KMS-11 (cell line): ENCODE measurements at regions not wholly inside any gene's neighbourhood (a gene's known extent, or its start where the extent isn't known, plus 50 kb on each side); places are given as distances from the start of the nearest gene placed in this dataset.

Source experiments
- H2AFZ ChIP-seq: fragments of 200-600 bp; sonication (generic); 2 replicates; pipeline ENCODE4 v1.6.1; 2016; ENCODE audit warnings: antibody characterized with exemption, mixed run types, low read depth
- H3K27ac ChIP-seq: fragments of 200-600 bp; sonication (generic); 2 replicates; pipeline ENCODE4 v1.6.1; 2016; ENCODE audit warnings: mild to moderate bottlenecking, mixed run types
- H3K27me3 ChIP-seq: fragments of 200-600 bp; sonication (generic); 2 replicates; pipeline ENCODE4 v1.6.1; 2017; ENCODE audit warnings: mild to moderate bottlenecking, low read depth, mixed run types, moderate library complexity; ENCODE audit not compliant: insufficient read depth
- H3K36me3 ChIP-seq: fragments of 200-600 bp; sonication (generic); 2 replicates; pipeline ENCODE4 v1.6.1; 2017; ENCODE audit warnings: mild to moderate bottlenecking, mixed run types; ENCODE audit not compliant: insufficient read depth
- H3K4me1 ChIP-seq: fragments of 200-600 bp; sonication (generic); 2 replicates; pipeline ENCODE4 v1.6.1; 2016; ENCODE audit warnings: mild to moderate bottlenecking, low read depth, mixed run types; ENCODE audit not compliant: poor library complexity, severe bottlenecking
- H3K4me2 ChIP-seq: fragments of 200-600 bp; sonication (generic); 2 replicates; pipeline ENCODE4 v1.7.0; 2016; ENCODE audit warnings: mild to moderate bottlenecking, mixed run types
- H3K4me3 ChIP-seq: fragments of 200-600 bp; sonication (generic); IDR thresholded peaks from 2 replicates; pipeline ENCODE4 v1.6.1; 2017; ENCODE audit warnings: low read depth, low read length, mixed read lengths; ENCODE audit not compliant: insufficient read depth
- H3K79me2 ChIP-seq: fragments of 200-600 bp; sonication (generic); 2 replicates; pipeline ENCODE4 v1.6.1; 2016; ENCODE audit warnings: low read depth, mixed run types; ENCODE audit not compliant: insufficient read depth
- H3K9ac ChIP-seq: fragments of 200-600 bp; sonication (generic); 2 replicates; pipeline ENCODE4 v1.6.1; 2016; ENCODE audit warnings: mild to moderate bottlenecking, mixed run types
- H4K20me1 ChIP-seq: fragments of 200-600 bp; sonication (generic); 2 replicates; pipeline ENCODE4 v1.6.1; 2016; ENCODE audit warnings: mild to moderate bottlenecking, mixed run types; ENCODE audit not compliant: insufficient read depth
- CTCF ChIP-seq: fragments of 200-600 bp; sonication (generic); conservative IDR thresholded peaks from 2 replicates; pipeline ENCODE4 v1.6.1; 2017; ENCODE audit warnings: low read depth, mild to moderate bottlenecking, antibody characterized with exemption, low read length, moderate library complexity, mixed read lengths

- H3K27ac ChIP-seq, result no peak overlapping the region
- no peak overlapping the region for H3K4me2 ChIP-seq
- H2AFZ ChIP-seq, result no peak overlapping the region
- no peaks in the 10 kb centered on the region for H3K27me3 ChIP-seq
- H3K9ac ChIP-seq, result no peak overlapping the region
- H4K20me1 ChIP-seq, result no peaks in the 10 kb centered on the region
- no peaks in the 10 kb centered on the region for H3K79me2 ChIP-seq
- no peak for TF ChIP-seq CTCF
- H3K4me1 ChIP-seq, result no peaks in the 10 kb centered on the region
- H3K36me3 ChIP-seq, result no peaks in the 10 kb centered on the region
- no peak overlapping the region for H3K4me3 ChIP-seq
Observed at GRCh38 chr4:30836231-30836630, 116.1 kb downstream of the PCDH7 start.

GRCh38 chr4:30837131-30837539 is 117.0 kb downstream of the PCDH7 start:
- no peaks in the 10 kb centered on the region for H3K79me2 ChIP-seq
- no peaks in the 10 kb centered on the region for H3K27me3 ChIP-seq
- H4K20me1 ChIP-seq, result no peaks in the 10 kb centered on the region
- H3K9ac ChIP-seq, result no peak overlapping the region
- H3K4me1 ChIP-seq, result no peaks in the 10 kb centered on the region
- TF ChIP-seq CTCF, result no peak
- H3K4me2 ChIP-seq, result no peak overlapping the region
- no peaks in the 10 kb centered on the region for H3K36me3 ChIP-seq
- no peak overlapping the region for H2AFZ ChIP-seq
- no peak overlapping the region for H3K4me3 ChIP-seq
- no peak overlapping the region for H3K27ac ChIP-seq

GRCh38 chr4:30837861-30838260 is 117.7 kb downstream of the PCDH7 start:
- no peak for TF ChIP-seq CTCF
- H3K4me1 ChIP-seq, result no peaks in the 10 kb centered on the region
- H3K27ac ChIP-seq, result no peak overlapping the region
- H3K4me3 ChIP-seq, result no peak overlapping the region
- no peaks in the 10 kb centered on the region for H3K36me3 ChIP-seq
- H3K27me3 ChIP-seq, result no peaks in the 10 kb centered on the region
- no peak overlapping the region for H3K4me2 ChIP-seq
- no peak overlapping the region for H3K9ac ChIP-seq
- H2AFZ ChIP-seq, result no peak overlapping the region
- no peaks in the 10 kb centered on the region for H4K20me1 ChIP-seq
- no peaks in the 10 kb centered on the region for H3K79me2 ChIP-seq

- no peaks in the 10 kb centered on the region for H3K4me1 ChIP-seq
- no peak overlapping the region for H3K27ac ChIP-seq
- no peak overlapping the region for H3K4me2 ChIP-seq
- H3K36me3 ChIP-seq, result no peaks in the 10 kb centered on the region
- TF ChIP-seq CTCF, result no peak
- no peak overlapping the region for H3K4me3 ChIP-seq
- H2AFZ ChIP-seq, result no peak overlapping the region
- no peaks in the 10 kb centered on the region for H3K27me3 ChIP-seq
- H4K20me1 ChIP-seq, result no peaks in the 10 kb centered on the region
- no peaks in the 10 kb centered on the region for H3K79me2 ChIP-seq
- no peak overlapping the region for H3K9ac ChIP-seq
Observed at GRCh38 chr4:30838331-30838730, 118.2 kb downstream of the PCDH7 start.
